HG03439 (cell line): ENCODE measurements at regions not wholly inside any gene's neighbourhood (a gene's known extent, or its start where the extent isn't known, plus 50 kb on each side); places are given as distances from the start of the nearest gene placed in this dataset.

ENCODE experiments used
- ATAC-seq: cut with Tn5 transposase; IDR thresholded peaks from one replicate; pipeline ENCODE4 v1.9.1; 2021; ENCODE audit warnings: mild to moderate bottlenecking, moderate library complexity; ENCODE audit not compliant: unreplicated experiment

DNA sequence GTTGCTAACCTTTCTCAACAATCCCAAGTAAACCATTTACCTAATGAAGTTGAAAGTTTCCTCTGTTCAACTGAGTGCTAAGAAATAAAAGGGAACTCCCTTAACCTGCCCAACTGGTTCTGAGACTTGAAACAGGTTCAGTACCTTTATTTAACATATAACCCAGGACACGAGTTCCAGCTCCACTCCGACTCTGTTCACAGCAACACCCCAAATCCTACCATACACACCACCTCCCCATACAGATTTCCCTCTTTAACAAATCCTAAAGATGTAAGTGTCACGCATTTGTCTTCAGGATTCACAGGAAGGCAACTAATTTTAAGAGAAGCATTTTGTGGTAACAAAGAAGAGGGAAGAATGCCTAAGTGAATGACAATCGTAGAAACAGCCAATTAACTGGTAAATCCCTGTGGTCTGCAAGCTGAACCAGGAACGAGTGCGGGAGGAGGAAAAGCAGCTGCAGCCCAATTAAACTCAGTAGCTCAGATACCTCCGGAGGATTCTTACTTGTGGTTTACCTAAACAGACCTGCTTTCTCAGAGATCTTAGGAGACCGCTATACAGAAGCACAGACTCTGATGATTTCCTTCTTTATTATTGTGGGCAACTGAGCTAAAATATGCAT, 134.5 kb upstream of the MAGI3 start:
- no peak for ATAC-seq

DNA sequence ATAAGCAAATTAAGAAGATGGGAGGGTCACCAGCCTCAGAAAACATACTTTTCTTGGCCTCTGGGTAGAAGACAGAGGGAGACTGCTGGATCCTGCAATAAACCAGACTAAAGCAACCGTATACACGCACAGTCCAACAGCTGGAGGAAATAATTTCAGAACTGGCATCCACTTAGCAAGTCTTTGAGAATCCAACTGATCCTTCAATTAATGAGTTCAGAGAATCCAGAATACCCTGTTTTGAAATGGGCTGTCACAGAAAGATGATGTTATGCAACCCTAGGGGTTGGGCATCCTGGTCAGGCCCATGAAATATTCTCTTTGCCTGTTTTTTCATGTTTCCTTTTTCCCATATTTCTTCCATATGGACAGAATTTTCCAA, 134.0 kb upstream of the MAGI3 start:
- no peak for ATAC-seq

DNA sequence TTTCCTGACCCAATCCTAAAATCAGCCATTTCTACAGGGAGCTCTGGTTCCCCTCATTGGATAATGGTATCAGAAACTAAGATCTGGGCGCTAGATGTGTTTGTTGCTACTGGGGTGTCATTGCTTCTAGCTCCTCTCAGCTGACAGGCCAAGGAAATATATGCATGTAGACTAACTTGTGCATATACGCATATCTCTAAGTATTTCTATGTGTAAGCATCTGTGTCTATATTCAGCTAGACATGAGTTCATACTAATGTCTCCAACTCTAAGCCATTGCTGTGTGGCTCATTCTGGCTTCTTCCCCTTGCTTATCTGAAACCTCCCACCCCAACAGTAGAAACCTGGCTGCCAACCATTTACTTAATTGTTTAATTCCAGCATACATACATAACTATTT, 130.3 kb upstream of the MAGI3 start:
- no peak for ATAC-seq

DNA sequence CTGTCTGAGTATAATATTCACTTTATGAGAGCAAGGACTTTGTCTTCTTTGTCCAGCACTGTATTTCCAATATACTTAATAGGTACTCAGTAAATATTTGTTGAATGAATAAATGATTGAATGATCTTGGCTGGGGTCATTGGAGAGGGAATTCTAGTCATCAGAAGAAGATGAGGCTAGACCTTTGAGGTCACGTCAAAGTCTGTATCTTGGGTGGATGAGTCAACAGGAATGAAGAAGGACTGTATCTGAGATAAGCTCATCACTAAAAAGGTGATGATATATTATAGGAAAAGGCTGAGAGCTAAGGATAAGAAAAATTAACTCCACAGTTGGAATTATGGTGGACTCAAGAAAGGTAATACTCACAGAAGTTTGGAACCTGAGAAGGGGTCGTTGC, 125.1 kb upstream of the MAGI3 start:
- ATAC-seq: no peak

DNA sequence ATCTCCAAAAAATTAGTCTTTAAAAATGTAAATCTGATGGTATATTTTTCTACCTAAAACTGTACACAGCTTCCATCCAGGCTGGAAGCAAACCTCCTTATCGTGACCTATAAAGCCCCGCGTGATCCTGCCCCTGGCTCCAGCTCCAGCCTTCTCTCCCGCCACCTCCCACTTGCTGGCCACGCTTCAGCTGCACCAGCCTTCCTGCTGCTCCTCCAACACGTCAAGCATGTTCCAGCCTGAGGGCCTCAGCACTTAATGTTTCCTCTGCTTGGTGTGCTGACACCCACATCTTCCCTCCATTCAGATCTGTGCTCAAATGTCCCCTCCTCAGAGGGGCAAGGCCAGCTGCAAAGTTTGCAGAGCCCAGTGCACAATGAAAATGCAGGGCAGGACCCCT, 123.5 kb upstream of the MAGI3 start:
- ATAC-seq: no peak

DNA sequence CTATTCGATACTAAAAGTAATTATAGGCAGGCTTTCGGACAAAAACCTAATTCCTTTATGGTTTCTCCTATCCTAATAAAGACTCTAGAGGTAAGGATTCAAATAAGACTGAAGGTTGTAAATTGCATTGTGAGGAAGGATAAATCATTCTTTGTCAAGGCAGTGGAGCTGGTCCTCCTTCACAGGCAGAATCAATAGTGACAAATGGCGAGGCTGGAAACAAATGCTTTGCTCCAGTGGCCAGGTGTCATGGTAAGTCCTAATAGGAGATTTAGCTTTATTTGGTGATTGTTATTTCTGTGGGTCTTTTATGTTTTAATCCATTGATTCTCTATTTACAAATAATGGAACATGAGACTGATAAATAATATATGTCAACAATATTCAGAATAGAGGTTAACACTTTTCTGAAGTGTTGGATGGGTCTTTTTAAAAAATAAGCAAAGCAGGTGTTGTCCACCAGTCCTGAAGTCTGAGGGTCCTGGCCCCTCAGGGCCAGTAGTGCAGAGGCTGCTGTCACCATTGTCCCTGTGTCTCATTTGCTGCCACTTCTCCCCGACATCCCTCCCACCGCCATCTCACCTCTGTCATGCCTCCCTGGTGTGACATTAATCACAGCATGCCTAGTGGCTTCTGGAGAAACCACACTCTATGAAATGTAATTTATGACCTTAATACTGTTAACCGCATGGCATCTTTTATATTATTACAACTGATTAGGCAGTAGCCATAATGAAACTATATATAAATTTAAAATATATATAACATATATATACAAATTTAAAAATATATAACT, 120.9 kb upstream of the MAGI3 start:
- no peak for ATAC-seq

DNA sequence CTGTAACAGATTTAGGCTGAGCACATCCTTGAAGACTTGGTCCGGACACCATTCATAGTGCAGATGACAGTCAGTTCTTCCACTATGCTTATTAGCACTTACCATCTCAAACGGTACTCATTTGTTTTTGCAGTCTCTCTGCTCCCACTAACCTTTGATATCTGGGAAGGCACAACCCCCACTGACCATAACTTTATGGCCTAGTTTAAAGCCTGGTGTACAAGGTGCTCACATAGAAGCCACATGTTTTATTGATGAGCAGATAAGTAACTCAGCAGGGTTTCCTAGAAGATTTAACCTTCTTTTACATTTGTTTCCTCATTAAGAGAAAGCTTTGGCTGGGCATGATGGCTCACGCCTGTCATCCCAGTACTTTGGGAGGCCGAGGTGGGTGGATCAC, 119.3 kb upstream of the MAGI3 start:
- no peak for ATAC-seq

DNA sequence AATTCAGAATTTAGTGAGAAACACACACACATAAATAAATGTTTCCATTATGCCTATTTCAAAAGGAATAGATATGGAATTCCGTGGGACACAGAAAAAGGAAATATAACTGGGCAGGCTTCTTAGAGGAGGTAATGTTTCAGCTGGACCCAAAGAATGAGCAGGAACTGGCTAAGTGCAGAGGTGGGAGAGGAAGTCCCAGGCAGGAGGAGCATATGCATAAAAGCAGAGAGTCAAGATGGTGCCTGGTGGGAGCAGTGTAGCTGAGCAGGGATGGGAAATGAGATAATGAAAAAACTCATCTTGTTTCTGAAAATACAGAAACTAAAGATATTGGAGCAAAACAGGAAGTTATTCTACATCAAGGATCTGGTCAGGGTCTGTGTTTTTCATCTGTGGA, 115.2 kb upstream of the MAGI3 start:
- ATAC-seq: no peak

DNA sequence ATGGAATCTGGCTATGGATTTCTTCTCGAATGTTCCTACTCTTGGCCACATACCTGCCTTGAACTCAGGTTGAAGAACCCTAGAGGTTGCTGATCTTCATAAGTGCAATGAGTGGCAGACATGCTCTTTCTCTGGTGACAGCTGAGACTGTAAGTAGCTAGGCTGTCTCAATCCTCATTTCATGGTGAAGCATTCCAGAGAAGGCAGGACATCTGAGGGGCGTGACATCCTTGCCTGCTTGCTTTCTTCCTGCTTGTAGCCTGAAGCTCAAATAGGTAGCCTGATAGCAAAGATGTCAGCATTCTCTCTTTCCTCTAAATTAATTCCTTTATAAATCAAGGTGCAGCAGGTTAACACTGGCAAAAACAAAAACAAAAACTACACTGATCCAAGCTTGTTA, 114.6 kb upstream of the MAGI3 start:
- no peak for ATAC-seq

DNA sequence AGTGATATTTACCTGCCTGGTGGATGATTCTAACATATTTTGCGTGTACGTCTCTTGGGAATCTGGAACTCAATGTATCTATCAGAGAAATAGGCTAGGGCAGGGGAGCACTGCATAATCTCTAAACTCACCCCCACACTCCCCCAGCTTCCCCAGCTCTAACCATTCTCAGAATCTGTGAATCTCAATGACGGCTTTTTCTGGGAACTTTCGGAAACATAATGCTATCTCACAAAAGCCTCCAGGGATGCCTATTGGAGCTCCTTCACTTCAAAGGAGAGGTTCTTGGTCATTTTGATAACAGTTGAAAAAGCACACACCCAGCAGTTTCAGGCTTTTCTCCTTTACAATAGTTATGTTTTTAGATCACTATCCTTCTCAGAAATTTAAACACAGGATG, 113.8 kb upstream of the MAGI3 start:
- no peak for ATAC-seq

DNA sequence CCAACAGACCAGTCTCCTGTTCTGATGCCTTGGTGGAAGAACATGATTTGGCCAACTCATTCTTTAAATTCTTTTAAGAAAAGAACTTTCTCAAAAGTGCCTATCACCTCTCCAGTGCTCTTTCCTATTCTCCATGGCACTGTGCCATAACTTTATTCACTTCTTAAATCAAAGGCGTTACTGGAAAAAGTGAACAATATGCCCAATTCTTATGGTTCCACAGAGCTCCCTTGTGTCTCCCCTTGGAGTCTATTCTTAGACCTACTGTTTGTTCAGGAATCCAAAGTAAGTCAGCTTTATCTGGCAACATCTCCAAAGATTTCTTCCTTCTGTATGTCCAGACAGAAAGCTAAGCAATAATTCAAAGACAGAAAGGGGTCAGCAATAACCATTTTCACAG, 111.9 kb upstream of the MAGI3 start:
- no peak for ATAC-seq

DNA sequence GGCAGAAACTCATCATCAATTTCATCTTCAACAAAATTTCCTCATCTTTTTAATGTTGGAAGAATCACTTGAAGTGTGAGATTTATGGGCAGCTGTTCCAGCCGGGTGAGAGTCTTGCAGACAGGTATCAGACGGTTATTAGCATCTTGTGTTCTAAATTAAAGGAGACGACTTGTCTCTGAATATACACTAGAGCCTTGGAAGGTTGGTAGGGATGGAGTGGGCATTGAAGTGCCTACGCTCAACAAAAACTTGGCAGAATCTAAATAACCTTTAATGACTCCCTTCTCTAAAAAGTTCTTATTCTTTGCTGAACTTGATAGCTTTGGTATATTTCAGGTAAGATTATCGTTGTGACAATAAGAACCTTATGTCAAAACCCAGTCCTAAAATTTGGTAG, 111.5 kb upstream of the MAGI3 start:
- ATAC-seq: no peak

DNA sequence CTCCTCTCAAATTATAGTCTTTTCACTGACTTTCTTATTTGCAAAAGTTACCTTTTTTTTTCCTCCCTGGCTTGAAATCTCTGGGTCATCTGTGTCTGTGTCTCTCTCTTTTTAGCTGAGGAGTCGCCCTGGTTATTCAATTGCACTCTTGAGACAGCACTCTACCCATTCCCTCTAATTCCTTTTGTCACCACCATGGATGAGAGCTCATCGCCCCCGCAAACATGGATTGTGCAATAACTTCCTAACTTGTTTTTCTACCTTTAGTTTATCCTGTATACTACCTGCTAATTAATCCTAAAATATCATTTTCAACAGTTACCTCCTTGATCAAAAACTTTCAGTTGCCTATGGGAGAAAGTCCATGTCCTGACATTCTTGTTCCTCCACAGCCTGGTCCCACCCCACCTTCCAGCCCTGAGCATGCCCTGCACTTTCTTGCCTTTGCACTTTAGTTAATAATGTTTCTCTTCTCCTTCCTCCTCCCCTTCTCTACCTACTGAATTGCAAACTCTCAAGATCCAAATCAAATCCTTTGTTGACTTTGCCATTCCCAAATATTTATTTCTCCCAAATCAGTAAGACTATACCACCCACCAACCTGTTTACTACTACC, 110.4 kb upstream of the MAGI3 start:
- ATAC-seq: no peak

DNA sequence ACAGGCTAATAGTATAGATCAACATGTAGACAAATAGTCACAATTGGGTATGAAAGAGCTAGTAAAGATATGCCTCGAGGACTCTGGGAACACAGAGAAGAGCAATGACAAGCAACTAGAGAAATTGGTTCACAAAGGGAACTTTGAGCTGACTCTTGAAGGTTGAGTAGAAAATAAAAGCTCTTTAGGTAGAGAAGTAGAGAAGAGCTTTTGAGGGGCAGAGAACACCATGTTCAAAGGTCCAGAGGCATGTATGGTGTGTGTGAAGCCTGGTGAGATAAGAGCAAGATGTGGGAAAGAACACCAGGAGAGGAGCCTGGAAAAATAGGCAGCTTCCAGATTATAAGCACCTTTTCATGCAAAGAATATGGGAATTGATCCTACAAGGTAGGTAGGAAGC, 109.7 kb upstream of the MAGI3 start:
- ATAC-seq: no peak

DNA sequence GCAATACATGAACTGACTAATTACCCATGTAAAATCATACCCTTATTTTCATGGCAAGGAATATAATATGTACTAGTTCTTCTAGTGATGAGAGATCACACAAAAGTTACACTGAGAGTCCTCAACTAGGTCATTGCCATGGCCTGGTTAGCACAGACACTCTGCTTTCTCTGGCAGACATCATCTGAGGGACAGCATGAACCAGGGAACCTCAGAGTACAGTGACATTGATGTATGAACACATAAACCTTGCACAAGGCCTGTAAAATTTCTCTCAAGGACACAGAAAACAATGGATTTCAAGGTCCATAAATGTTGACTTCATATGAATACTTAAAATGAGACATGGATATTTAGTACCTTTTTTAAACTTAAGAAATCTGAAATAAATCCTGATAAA, 108.8 kb upstream of the MAGI3 start:
- no peak for ATAC-seq

DNA sequence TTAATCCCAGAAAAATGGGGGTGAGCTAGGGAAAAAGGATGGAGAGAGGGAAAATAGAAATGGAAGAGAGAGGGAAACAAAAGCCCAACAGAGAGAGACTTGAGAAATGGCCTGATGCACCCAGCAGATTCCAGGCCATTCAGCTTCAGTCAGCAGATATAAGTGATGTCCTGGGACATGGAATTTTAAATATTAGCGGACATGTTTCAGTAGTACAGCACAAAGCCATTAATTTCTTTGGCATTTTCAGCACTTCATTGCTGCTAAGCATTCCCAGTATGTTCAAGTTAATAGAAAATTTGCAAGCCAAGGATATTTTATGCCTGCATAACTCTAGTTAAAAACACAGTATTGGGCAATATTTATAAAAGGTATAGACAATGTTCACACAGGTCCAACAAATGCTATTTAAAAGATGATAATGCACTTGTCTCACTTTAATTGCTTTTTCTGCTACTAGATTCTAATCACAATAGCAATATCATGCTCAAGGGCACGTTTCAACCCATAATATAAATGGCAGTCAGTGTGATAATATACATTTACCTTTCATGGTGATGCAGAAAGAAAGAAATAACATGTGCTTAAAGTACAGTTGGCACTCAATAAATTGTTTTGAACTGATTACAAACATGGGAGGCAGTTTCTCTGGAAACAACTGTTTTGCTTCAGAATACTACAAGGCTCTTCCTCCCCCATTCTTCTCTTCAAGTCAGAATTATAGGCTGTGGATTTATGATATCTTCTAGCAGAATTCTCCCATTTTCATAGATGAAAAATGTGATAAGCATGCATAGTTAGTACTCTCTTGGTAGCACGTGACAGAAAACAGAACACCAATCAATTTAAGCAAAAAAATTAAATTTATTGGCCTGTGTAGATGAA, 108.1 kb upstream of the MAGI3 start:
- no peak for ATAC-seq

DNA sequence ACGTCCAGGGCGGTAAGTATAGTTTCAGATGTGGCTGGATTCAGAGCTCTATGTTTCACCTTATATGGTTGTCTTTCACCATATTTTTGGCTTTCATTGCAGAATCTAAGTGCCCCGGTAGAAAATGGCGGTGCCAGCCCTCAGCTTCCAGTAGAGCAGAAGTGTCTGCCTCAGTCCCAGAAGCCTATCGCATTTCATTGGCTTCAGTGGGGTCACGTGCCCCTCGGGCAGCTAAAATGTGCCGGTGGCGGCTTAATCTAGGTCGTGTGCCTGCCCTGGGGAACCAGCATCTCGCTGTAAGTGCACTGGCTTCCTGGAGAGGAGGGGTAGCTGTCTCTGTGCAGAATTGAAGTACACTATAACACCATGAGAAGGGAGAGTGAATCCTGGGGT, 107.4 kb upstream of the MAGI3 start:
- ATAC-seq: no peak

DNA sequence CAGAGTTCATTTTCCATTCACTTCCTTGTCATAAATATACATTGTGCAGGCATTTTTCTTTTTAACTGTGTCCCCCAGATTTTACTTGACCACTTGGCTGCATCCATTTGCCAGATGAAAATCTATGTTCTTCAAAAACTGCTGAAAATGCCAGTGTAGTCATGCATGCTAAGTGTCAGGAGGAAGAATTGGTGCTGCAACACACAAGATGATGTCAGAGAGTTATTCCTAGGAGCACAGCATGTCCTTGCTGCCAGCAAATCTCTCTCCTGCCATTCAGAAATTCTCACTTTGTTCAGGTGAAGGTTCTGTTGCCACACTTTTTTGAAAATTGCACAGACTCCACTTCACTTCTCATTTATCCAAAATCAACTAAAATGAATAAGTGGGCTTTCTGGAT, 106.4 kb upstream of the MAGI3 start:
- ATAC-seq: no peak

DNA sequence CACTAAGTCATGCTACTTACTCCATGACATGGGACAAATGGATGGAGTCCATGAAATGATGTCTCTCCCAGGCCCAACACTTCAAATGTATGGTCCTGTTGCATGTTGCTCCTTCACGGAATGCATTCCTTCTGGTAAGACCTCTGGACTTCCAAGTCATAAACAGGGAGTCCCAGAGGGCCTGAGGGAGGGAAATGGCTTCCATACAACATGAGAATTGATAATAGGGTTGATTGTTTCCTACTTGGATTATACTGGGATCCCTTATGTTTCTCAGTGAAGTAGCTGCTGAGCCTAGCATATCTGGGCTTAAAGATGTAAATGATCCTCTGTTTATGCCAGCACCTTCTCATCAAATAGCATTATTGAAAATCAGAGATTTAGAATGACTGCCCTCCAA, 104.2 kb upstream of the MAGI3 start:
- ATAC-seq: no peak

DNA sequence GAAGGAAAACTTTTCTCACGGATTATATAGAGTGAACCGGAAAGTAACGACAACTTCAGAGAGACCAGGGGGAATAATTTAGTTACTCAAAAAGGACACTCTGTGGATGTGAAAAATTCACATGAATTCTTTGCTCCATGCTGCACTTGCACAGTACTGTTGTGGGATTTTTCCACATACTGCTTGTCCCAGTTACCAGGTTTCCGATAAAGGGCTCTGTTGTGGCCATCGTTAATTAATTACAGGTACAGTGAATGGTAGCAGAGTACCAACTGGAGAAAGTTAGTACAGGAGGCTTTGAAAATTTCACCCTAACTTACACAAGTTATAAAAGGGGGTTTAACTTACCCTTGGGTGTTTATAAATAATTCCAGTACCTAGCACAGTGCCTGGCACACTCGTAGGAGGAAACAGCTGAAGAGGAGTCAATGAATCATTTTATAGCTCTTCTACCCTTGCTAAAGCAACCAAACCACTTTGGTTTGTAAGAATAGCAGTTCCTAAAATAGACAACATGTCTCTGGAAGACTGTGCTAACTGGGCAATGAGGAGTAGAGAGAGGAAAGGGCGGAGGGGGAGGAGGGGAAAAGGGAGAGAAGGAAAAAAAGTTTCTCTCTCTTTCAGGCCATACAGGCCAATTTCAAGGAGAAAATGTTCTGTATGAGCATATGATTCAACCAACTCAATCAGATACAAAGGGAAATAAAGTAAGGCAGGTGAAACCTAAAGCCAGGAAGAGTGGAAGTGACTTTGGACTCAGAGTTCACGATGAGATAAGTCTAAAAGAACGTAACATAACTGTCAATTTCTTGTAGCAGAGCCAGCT, 98.3 kb upstream of the MAGI3 start:
- ATAC-seq: no peak
